ENCODE measurements at regions not wholly inside any gene's neighbourhood (a gene's known extent, or its start where the extent isn't known, plus 50 kb on each side); places are given as distances from the start of the nearest gene placed in this dataset.
"Not testable (repeated sequence)": the region's sequence is repeated elsewhere in the genome, so short reads cannot be mapped to it uniquely, and the experiment has no call there.

GRCh38 chr14:22264759-22265158 is 324.3 kb downstream of the DAD1 start:
- intact Hi-C loops (cut with DNase I, micrococcal nuclease), result no loop called here
- no peak for ATAC-seq
- DNase-seq, result no peak

GRCh38 chr14:22263961-22264360 is 325.1 kb downstream of the DAD1 start:
- intact Hi-C loops (cut with DNase I, micrococcal nuclease), result no loop called here
- DNase-seq (no peak), ATAC-seq (no peak)

DNA sequence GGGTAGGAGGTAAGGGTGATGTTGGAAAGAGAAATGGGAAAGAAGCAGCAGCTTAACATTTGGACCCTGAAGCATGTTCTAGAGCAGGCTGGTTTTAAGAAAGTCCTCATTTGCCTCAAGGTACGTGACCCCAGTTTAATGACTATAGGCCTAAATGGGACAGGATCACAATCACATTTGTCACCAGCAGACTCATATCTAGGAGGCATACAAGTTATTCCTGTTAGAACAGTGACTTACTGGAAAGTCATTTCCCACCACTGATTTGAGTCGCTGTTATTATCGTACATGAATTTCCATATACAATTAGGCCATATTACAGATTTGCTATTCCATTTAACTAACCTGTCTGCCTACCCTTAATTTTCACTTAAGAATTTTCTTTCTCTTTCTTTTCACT is 326.1 kb downstream of the DAD1 start:
- no peak for DNase-seq
- no peak for ATAC-seq
- intact Hi-C loops (cut with DNase I, micrococcal nuclease), result no loop called here

GRCh38 chr14:22255017-22255950 is 333.7 kb downstream of the DAD1 start:
- ATAC-seq (no peak), DNase-seq (no peak)
- intact Hi-C loops (cut with DNase I, micrococcal nuclease), result no loop called here

- intact Hi-C loops (cut with DNase I, micrococcal nuclease), result no loop called here
- no peak for ATAC-seq
Measured at GRCh38 chr14:22252686-22253085, 336.3 kb downstream of the DAD1 start.

GRCh38 chr14:22251090-22251489 is 337.9 kb downstream of the DAD1 start:
- no peak for DNase-seq
- intact Hi-C loops (cut with DNase I, micrococcal nuclease), result no loop called here
- no peak for ATAC-seq

More at GRCh38 chr14:22252686-22253085, 336.3 kb downstream of the DAD1 start:
- DNase-seq, result no peak

DNA sequence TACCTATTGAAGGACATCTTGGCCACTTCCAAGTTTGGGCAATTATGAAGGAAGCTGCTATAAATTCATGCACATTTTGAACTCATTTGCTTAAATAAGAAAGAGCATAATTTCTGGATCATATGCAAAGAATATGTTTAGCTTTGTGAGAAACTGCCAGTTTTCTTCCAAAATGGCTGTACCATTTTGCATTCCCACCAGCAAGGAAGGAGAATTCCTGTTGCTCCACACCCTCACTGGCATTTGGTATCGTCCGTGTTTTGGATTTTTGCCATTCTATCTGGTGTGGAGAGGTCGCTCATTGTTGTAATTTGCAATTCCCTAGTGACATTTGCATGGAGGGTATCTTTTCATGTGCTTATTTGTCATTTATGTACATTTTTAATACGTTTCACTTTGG is 339.3 kb downstream of the DAD1 start:
- no peak for ATAC-seq
- intact Hi-C loops (cut with DNase I, micrococcal nuclease), result no loop called here
- DNase-seq, result no peak

DNA sequence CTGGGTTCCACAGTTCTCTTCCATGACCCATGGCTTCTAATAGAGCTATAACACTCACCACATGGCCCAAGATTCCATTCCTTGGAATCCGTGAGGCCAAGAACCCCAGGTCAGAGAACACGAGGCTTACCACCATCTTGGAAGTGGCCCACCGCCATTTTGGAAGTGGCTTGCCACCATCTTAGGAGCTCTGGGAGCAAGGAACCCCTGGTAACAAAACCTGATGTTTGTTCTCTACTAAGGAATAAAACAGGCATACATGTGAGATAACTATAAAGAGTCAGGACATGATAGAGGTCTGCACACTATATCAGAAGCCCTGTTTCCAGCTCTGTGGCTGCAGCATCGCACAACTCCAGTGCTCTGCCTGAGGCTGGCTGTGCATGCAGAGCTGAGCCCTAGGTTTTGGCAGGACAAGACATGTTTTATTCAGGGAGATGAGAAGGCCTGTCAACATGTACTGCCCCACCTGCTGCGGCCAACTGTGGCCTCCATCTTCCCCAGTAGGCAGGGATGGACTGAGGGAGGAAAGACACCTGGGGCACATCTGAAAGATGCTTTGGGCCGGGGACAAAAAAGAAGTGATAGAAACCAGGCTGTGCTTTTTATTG is 344.9 kb downstream of the DAD1 start:
- ATAC-seq (no peak), DNase-seq (no peak)
- intact Hi-C loops (cut with DNase I, micrococcal nuclease), result no loop called here

GRCh38 chr14:22238320-22238719 is 350.7 kb downstream of the DAD1 start:
- ATAC-seq; DNase-seq; intact Hi-C loops (cut with DNase I, micrococcal nuclease): not testable (repeated sequence)

GRCh38 chr14:22233377-22233776 is 355.6 kb downstream of the DAD1 start:
- DNase-seq (no peak), ATAC-seq (no peak)
- intact Hi-C loops (cut with DNase I, micrococcal nuclease), result no loop called here

- no peak for ATAC-seq
- intact Hi-C loops (cut with DNase I, micrococcal nuclease), result no loop called here
- no peak for DNase-seq
Measured at GRCh38 chr14:22232933-22233332, 356.1 kb downstream of the DAD1 start.

- ATAC-seq, result no peak
- no peak for DNase-seq
- intact Hi-C loops (cut with DNase I, micrococcal nuclease), result no loop called here
Measured at GRCh38 chr14:22232486-22232885, 356.5 kb downstream of the DAD1 start.

DNA sequence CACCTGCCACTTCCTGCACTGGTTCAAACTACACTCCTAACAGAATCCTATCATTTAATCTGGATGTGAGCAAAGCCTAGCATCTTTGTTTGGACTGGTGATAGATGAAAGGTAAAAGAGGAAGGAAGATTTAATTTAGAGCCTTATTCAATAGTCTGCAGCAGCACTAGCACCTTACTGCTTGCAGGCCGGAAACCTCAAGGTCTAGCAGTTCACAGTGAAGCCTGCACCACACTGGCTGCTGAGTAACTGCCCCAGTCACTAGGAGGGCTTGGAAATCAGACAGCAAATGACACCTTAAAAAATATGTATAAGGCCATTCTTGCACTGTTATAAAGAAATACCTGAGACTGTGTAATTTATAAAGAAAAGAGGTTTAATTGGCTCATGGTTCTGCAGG is 358.0 kb downstream of the DAD1 start:
- intact Hi-C loops (cut with DNase I, micrococcal nuclease), result no loop called here
- ATAC-seq (no peak), DNase-seq (no peak)

GRCh38 chr14:22230517-22230916 is 358.5 kb downstream of the DAD1 start:
- intact Hi-C loops (cut with DNase I, micrococcal nuclease), result no loop called here
- no peak for ATAC-seq
- no peak for DNase-seq

DNA sequence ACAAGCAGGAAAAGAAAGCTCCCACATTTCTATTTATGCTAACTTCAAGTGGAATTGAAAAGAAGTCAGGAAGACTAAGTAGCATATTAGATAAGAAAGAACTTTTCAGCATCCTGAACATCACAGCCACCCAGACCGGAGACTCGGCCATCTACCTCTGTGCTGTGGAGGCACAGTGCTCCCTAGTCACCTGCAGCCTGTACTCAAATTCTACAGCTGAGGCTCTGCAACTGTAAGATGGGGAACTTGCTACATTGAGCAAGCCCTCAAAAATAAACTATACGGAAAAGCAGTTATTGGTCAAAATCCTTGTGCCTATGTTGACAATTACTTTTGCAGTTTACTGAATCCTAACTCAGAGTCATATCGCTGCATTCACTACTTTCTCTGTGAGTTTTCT is 361.9 kb downstream of the DAD1 start:
- no peak for ATAC-seq
- no peak for DNase-seq
- intact Hi-C loops (cut with DNase I, micrococcal nuclease), result no loop called here

DNA sequence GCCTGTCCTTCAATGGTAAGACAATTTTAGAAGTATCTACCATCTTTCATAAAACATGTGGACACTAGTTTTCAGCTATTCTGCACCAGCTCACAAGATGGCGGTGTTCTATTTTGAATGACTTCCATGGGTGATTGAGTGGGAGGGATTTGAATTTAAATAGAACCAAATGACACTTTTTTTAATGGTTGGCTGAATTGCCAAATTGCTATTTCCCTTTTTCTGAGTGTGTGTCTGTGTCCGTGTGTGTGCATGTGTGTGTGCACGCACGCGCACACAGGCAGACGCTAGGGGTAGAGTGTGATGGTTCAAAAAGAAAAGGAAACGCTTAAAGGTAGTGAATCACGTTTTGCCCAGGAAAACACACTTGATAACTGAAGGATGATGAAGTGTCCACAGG is 362.6 kb downstream of the DAD1 start:
- ATAC-seq (no peak), DNase-seq (peak in 1 of 2 donors; percentile 3)
- intact Hi-C loops (cut with DNase I, micrococcal nuclease), result no loop called here

DNA sequence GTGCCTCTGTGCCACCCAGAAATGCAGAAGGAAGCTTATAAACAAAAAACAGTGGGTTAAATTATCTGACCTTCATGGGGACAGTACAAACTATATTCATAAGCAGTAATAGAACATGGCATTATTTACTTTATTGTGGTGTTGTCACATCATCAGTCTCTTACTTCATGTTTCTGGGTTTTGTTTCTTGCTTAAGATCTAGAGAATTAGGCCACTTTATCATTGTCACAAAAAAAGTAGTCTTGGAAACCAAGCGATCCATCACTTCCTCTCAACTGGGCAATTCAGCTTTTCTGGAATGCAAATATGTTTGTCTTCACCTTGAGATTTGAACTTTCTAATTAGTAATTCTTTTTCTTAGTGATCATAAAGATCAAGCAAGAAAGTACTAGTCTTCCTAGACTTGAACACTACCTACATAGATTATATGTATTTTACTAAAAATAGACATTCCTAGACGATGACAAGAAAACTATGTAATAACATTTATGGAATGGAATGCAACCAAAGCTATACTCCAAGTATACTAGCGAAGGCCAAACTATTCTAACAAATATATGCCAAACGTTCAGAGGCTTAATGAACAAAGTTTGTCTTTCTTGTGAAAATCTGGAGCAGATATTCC is 363.4 kb downstream of the DAD1 start:
- intact Hi-C loops (cut with DNase I, micrococcal nuclease), result no loop called here
- no peak for DNase-seq
- ATAC-seq, result no peak

DNA sequence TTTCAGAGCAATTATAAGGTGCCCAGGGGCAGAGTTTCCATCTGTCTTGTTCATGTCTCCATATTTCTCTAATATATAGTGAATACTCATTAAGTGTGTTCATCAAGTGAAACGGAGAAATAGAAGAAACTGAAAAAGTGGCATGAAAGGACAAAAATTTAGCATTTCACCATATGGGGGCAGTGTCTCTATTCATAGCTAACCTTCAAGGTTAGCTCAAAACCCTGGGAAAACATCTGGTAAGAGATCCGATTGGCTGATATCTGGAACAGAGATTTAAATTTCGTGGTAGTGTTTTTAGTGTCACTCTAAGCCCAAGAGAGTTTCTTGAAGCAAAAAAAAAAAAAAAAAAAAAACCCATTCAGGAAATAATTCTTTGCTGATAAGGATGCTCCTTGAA is 367.5 kb downstream of the DAD1 start:
- intact Hi-C loops (cut with DNase I, micrococcal nuclease), result no loop called here
- ATAC-seq, result no peak
- DNase-seq, result no peak

DNA sequence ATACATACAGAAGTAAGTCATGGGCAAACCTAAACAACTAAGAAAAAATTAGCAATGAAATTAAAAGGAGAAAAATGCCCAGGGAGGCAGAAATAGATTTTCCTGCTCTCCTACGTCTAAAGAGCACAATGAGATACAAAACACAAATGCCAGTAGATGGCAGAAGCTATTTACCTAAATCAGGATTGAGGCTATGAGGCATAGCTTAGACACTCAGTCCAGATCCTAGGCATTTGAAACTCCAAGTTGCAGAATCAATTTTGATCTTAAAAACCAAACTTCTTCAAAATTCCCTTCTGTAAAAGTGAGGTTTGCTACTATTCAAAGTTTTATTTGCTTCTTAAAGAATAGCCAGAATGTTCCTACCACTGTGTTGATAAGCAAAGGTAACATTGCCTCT is 368.6 kb downstream of the DAD1 start:
- ATAC-seq, result no peak
- DNase-seq, result no peak
- intact Hi-C loops (cut with DNase I, micrococcal nuclease), result no loop called here

GRCh38 chr14:22218728-22219127 is 370.3 kb downstream of the DAD1 start:
- no peak for DNase-seq
- ATAC-seq, result no peak
- intact Hi-C loops (cut with DNase I, micrococcal nuclease), result no loop called here

All from left colon (tissue), 2 donors.